NCI-H748 treated with DMSO at 0.1 percent for 48 hours (cell line): ENCODE measurements at regions not wholly inside any gene's neighbourhood (a gene's known extent, or its start where the extent isn't known, plus 50 kb on each side); places are given as distances from the start of the nearest gene placed in this dataset.

Experiments
- DNase-seq: peaks from one replicate; lab custom pipeline; 2025; lab: John Stamatoyannopoulos, UW

GRCh38 chr6:71396410-71396801 lies 107.8 kb downstream of the OGFRL1 start:
- DNase-seq: no peak

DNA sequence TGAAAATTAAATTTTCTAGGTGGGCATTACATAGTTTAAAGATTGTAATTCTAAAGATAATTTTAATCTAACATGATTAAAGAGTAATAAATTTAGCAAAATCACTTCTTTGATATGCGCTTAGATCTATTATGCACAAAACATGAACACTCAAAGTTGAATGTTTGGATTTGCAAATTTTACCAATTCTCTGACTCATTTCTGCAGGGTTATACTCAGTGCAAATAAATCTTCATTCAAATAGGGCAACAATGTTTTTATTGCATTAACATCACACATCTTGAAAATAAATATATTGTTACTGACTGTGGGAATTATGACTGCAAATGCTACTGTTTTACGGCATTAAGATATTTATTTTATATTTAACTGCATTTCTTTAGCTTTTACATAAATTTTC lies 110.7 kb downstream of the OGFRL1 start:
- DNase-seq: no peak

DNA sequence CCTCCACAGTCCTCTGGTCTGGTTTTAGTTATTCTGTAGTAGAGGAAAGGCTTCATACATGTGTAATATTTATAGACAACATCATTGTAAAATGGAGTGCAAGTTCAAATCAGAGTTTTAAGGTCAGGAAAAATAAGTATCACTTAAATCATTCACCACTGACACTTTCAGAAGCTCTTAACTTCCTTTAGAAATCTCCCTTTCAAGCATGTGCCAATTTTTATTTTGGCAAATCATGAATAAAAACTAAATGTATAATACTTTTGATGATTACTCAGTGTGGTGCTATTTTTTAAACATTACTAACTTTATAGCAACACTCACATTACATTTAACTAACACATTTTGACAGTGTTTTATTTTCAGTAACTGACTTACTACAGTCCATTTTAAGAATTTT lies 112.2 kb downstream of the OGFRL1 start:
- DNase-seq: no peak

DNA sequence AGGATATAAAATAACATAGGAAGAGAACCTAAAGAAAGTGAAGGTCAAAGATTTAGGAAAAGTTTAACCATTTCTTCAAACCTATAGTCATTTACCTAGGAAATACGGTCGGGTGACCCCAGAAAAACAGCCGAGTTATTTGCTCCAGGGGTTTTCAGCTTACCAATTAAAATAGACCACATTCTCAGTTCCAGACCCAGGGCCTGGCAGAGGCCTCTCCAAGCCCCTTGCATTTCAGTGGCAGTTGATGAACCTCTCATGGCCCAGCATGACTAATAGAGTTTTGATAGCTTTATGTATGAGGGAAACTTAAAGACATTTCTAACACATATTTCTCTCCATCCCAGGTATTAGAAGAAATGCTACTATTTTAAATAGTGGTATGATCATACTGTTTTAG lies 113.5 kb downstream of the OGFRL1 start:
- DNase-seq: no peak

- DNase-seq: no peak
These were observed 115.0 kb downstream of the OGFRL1 start for GRCh38 chr6:71403422-71404134.

- no peak for DNase-seq
These were observed 115.7 kb downstream of the OGFRL1 start for GRCh38 chr6:71404145-71404966.

GRCh38 chr6:71404967-71405278 lies 116.3 kb downstream of the OGFRL1 start:
- no peak for DNase-seq

DNA sequence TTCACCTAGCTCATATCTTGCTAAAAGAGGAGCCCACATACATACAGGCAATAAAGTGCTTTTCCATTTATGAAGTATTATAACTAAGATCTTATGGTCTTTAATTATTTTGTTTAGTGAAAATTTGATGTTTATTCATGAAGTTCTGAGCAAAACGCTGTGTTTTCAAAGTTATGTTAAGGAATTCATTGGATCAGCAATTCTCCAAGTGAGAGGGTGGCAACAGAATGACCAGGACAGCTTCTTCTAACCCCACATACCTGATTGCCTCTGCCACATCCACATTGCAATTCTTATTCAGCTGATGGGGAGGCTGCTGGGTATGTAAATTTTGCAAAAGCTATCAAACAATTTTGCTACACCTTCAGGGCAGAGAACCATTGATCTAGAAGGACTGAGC lies 116.8 kb downstream of the OGFRL1 start:
- DNase-seq: no peak

GRCh38 chr6:71406865-71407860 lies 118.6 kb downstream of the OGFRL1 start:
- no peak for DNase-seq

GRCh38 chr6:71408787-71409723 lies 120.4 kb downstream of the OGFRL1 start:
- no peak for DNase-seq

GRCh38 chr6:71410164-71410566 lies 121.6 kb downstream of the OGFRL1 start:
- no peak for DNase-seq

GRCh38 chr6:71410681-71411080 lies 122.1 kb downstream of the OGFRL1 start:
- no peak for DNase-seq

DNA sequence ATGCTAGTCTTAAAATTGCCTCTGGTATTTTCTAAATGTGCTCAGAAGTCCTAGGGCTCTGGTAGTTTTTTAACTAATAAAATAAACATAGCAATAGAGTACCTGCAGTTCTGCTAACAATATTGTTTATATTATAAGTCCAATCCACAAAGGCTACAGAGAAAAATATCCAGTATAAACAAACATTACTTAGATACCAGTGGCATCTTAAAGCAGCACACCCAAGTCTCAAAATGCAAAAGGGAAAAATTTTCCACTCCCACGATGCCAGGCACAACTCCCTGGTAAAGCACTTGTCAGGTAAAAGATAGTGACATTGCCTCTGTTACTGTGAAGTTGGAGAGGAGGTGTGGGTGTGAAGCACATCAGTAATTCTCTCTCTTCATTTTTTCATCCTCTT lies 123.3 kb downstream of the OGFRL1 start:
- DNase-seq: no peak

GRCh38 chr6:71412559-71413140 lies 124.0 kb downstream of the OGFRL1 start:
- no peak for DNase-seq

DNA sequence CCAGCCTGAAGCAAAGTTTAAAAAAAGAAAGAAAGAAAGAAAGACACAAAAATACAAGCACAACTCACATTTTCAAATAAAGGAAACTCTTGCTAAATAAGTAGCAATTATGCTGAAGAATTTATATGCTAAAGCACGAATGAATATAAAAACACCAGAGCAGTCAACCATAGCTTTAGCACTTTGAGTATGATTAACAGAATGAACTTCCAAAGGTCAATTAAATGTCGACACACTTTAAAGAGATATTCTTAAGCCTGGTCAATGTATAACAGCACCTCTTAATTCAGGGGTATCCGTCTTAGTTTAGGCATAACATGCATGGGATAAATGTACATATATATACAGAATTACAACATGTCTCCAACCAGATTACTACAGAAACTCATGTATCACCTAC lies 125.9 kb downstream of the OGFRL1 start:
- no peak for DNase-seq

DNA sequence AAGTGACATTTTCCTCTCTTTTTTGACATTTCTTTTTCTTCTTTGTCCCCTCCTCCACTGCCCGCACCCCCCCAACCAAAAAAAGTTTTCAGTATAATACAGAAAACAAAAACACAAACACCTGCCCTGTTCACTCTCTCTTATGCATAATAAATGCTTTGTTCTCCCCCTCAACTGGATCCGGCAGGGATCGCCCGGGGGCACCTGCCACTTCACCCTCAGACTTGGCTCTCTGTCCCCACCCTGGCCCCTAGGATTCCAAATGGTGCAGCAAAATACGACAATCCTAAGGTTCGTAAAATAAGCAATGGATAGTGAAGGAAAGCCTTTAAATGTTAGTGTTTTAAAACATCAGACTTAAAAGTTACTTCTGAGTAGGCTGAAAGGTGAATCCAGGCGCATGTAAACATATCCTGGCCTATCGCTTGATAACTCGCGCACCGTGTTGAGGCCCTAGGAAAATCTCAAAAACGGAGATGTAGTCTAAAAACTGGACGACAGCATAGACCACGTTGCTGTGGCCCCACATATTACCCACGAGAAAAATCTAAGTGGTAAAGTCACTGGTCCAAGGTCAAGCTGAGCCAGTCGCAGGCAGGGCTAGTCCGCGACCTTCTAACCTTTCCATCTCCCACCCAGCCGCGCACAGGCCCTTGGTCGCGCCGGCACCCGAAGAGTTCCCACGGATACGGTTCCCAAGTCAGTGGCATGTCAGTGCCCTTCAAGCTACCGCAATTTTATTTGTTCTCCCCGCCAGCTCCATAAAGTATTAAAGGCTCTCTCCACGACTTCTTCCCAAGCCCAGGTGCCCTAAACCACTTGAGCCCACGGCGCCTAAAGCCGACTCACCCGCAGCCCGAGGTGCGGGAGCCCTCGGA lies 130.8 kb downstream of the OGFRL1 start:
- DNase-seq: peak; percentile 56

DNA sequence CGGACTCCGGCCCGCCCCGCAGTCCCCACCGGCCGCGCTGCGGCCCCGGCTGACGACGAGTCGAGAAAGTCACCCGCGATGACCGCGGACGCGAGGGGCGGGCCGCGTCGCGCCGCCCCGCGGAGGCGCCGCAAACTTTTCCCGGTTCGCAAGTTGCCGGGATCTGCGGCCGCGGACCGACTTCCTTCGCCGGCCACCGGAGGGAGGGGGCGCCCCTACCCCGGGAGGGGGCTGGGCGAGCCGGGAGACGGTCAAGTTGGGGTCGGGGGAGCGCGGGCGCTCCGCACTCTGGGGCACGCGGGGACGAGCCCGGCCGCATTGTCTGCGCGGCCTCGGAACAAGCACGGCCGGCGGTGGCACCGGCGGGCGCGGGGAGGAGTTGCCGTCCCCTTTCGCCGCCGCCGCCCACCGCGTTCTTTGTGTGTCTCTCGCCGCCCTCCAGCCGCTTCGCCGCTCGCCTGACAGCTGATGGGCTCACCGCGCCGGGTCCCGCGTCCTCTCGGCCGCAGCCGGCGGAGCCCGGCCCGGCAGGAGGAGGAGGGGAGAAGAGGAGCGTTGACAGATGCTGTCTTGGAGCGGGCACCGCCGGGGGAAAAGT lies 131.6 kb downstream of the OGFRL1 start:
- no peak for DNase-seq

GRCh38 chr6:71420693-71421328 lies 132.2 kb downstream of the OGFRL1 start:
- peak; percentile 86 for DNase-seq

- no peak for DNase-seq
These were observed 133.0 kb downstream of the OGFRL1 start for GRCh38 chr6:71421611-71422010.
